ENCODE measurements at regions not wholly inside any gene's neighbourhood (a gene's known extent, or its start where the extent isn't known, plus 50 kb on each side); places are given as distances from the start of the nearest gene placed in this dataset.
"Not testable (repeated sequence)": the region's sequence is repeated elsewhere in the genome, so short reads cannot be mapped to it uniquely, and the experiment has no call there.

DNA sequence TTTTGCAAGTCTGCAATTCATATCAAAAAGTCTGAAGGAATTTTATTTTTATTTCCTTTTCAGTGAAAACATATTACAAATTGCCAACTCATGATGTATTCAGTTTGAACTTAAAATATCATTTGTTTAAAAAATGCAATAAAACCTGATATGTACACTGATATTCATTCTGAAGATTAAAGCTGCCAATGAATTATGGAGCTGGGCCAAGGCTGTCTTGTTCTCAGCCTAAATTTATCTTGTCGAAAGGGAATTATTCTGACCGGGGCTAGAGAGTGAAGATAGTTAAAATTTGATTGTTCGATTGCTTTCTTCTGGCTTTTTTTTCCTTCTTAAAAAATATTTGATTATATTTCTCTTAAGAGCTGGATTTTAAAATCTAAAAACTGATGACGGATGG is 54.0 kb upstream of the RBFOX1 start:
- H3K36me3 Mint-ChIP-seq (ENCODE audit: insufficient read depth): no peaks in the 10 kb centered on the region
- no peaks in the 10 kb centered on the region for H3K27me3 Mint-ChIP-seq
- ATAC-seq (replicated peaks): no peak

DNA sequence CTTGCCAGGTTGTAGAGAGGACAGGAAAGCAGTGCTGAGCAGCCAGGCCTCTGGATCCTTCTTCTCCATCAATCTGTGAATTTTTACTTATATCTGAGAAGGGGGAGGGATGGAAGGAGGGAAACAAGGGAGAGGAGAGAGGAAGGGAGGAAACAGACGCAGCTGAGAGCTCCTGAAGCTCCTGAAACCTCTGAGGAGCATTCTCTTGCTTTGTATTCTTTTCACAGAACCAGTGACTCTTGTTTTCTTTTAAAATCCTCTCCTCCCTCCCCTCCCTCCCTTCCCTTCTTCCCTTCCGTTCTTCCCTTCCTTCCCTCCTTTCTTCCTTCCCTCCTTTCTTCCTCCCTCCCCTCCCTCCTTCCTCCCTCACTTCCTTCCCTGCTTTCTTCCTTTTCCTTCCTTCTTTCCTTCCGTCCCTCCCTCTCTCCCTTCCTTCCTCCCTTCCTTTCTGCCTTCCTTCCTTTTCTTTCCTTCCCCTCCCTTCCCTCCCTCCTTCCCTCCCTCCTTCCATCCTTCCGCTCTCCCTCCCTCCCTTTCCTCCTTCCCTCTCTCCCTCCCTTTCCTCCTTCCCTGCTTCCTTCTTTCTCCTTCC is 60.0 kb upstream of the RBFOX1 start:
- DNase-seq (no peak), ATAC-seq (replicated peaks) (no peak)
- H3K4me3 Mint-ChIP-seq: no peak overlapping the region

More for the DNA sequence above, 54.0 kb upstream of the RBFOX1 start:
- Mint-ChIP-seq H3K27ac (no peak overlapping the region), H3K9me3 (peaks cover 4 to 44% of the 10 kb centered on the region in 2 donors), H3K4me3 (no peak overlapping the region), H3K4me1 (ENCODE audit: low read depth in 2 of 2) (no peaks in the 10 kb centered on the region)
- no peak for DNase-seq

DNA sequence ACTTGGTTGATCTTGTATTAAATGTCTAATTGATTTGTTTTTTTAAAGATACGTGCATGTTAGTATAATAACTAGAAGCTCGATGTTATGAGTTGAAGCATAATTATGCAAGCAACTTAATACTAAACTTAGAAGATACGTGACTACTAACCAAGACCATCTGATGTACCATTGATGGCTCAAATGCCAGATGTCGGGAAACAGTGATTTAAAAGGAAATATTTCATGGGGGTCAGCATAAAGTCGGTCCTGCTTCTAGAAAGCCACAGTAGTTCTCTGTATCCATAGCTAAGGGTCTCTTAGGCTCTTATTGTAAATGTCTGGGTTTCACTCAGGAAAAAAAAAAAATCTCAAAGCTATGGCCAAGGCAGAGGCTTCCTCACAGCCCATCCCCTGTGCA is 61.2 kb upstream of the RBFOX1 start:
- DNase-seq: no peak
- H3K27ac Mint-ChIP-seq: no peak overlapping the region
- H3K4me3 Mint-ChIP-seq: no peak overlapping the region
- H3K9me3 Mint-ChIP-seq: peaks cover 4 to 14% of the 10 kb centered on the region in 2 donors
- no peaks in the 10 kb centered on the region for H3K36me3 Mint-ChIP-seq (ENCODE audit: insufficient read depth)
- no peak for ATAC-seq (replicated peaks)
- no peaks in the 10 kb centered on the region for H3K4me1 Mint-ChIP-seq (ENCODE audit: low read depth in 2 of 2)
- no peaks in the 10 kb centered on the region for H3K27me3 Mint-ChIP-seq

More for the DNA sequence above, 60.0 kb upstream of the RBFOX1 start:
- Mint-ChIP-seq H3K4me1 (ENCODE audit: low read depth in 2 of 2) (no peaks in the 10 kb centered on the region), H3K9me3 (peaks cover 4 to 14% of the 10 kb centered on the region in 2 donors), H3K27me3 (no peaks in the 10 kb centered on the region), H3K36me3 (ENCODE audit: insufficient read depth) (no peaks in the 10 kb centered on the region), H3K27ac (no peak overlapping the region)

DNA sequence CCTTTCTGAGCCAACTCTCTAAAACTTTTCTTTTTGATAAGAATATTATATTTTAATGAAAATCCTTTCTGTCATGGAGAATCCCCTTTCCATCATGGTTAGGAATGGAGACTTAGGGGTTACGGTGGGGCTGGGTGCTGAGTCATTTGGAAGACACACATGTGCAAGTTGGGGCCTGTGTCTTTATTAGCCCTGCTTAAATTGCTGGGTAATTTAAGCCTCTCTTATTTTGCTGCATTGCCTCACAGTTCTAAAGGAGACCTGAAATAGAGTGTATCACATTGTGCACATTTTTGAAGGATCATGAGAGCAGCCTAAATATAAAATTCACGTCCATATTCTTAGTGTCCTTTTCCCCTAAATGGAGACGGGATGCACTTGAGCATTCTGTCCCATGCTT is 61.8 kb upstream of the RBFOX1 start:
- Mint-ChIP-seq H3K27ac (no peak overlapping the region), H3K4me1 (ENCODE audit: low read depth in 2 of 2) (no peaks in the 10 kb centered on the region)

DNA sequence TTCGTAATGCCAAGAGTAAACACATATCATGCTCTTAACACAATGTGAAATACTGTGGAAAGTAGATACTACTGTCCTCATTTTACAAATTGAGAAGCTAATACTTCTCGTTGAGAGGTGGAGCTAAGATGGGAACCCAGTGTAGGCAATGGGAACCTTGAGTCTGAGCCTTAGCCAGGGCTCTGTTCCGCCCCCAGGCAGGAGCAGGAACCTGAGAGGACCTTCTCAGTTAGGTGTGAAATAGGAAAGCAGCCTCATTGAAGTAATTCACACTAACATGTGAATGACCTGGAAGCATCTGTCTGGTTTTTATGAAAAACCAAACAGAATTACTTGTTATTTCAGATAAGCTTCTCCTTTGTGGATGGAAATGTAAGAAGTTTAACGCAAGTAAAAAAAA is 62.6 kb upstream of the RBFOX1 start:
- peaks cover 6 to 26% of the 10 kb centered on the region in 2 donors for H3K9me3 Mint-ChIP-seq
- H3K4me3 Mint-ChIP-seq: no peak overlapping the region
- H3K27me3 Mint-ChIP-seq: no peaks in the 10 kb centered on the region
- no peaks in the 10 kb centered on the region for H3K36me3 Mint-ChIP-seq (ENCODE audit: insufficient read depth)
- H3K27ac Mint-ChIP-seq: no peak overlapping the region
- H3K4me1 Mint-ChIP-seq (ENCODE audit: low read depth in 2 of 2): no peaks in the 10 kb centered on the region
- no peak for ATAC-seq (replicated peaks)
- no peak for DNase-seq

More for the DNA sequence above, 61.8 kb upstream of the RBFOX1 start:
- ATAC-seq (replicated peaks) (no peak), DNase-seq (no peak)
- Mint-ChIP-seq H3K27me3 (no peaks in the 10 kb centered on the region), H3K9me3 (peaks cover 4 to 21% of the 10 kb centered on the region in 2 donors), H3K36me3 (ENCODE audit: insufficient read depth) (no peaks in the 10 kb centered on the region), H3K4me3 (no peak overlapping the region)

DNA sequence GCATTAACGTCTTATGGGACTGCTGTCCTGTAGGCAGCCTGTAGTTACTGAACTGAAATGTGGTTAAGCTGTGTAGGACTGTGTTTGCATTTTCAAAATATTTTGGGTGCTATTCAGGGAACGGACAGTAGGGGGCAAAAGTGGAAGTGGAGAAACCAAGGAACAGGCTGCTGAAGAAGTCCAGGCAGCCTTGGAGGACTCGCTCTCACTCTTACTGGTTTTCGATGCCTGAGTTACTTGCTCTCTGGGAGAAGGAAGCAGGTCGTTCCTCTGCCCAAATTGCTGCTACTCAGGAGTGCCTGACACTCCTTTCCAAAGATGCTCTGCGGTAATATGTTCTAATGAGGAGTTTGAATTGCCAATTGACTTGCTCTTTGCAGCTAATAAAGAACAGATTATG is 64.5 kb upstream of the RBFOX1 start:
- Mint-ChIP-seq H3K4me3 (no peak overlapping the region), H3K27me3 (no peaks in the 10 kb centered on the region), H3K36me3 (ENCODE audit: insufficient read depth) (no peaks in the 10 kb centered on the region), H3K27ac (no peak overlapping the region), H3K9me3 (peaks cover 5 to 23% of the 10 kb centered on the region in 2 donors), H3K4me1 (ENCODE audit: low read depth in 2 of 2) (no peaks in the 10 kb centered on the region)
- no peak for DNase-seq
- ATAC-seq (replicated peaks): no peak

DNA sequence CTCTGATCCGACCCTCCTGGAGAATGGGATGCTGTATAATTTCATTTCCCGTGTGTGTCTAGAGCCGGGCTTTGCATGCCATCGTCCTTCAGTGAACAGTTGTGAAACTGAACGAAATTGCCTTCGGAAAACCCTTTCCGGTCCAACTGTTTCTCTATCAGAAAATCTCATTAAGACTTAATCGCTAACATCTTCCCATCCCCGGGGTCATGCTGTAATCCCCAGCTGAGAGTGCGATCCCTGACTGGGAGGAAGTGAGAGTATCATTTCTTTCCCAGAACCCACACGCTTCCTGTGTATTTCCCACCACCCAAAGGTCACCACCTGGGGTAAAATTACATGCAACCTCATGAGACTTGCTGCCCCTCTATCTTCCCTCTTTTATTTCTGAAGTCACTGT is 75.6 kb upstream of the RBFOX1 start:
- ATAC-seq (replicated peaks) (no peak), DNase-seq (no peak)
- Mint-ChIP-seq H3K27ac (no peak overlapping the region), H3K4me3 (no peak overlapping the region), H3K4me1 (ENCODE audit: low read depth in 2 of 2) (no peaks in the 10 kb centered on the region), H3K36me3 (ENCODE audit: insufficient read depth) (no peaks in the 10 kb centered on the region), H3K27me3 (no peaks in the 10 kb centered on the region), H3K9me3 (peaks cover 23 to 24% of the 10 kb centered on the region in 2 donors)

DNA sequence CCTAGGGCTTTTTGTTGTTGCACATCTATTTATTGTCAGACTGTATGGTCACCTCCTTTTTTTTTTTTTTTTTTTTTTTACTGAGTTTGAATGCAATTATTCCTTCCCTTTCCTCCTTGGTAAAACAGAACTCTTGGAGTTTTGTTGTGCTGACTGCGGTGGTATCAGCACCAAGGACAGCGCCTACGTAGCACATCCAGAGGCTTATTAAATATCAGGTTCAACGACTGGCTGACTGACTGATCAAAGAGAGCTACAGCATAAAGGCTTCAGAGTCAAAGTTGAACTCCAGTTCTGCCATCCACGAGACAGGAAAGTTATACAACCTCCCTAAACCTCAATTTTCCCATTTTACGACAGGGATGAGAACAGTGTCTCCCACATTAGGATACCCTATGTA is 86.1 kb upstream of the RBFOX1 start:
- peaks cover 4 to 8% of the 10 kb centered on the region in 2 donors for H3K9me3 Mint-ChIP-seq
- no peaks in the 10 kb centered on the region for H3K27me3 Mint-ChIP-seq
- no peaks in the 10 kb centered on the region for H3K36me3 Mint-ChIP-seq (ENCODE audit: insufficient read depth)
- H3K27ac Mint-ChIP-seq: no peak overlapping the region
- no peak overlapping the region for H3K4me3 Mint-ChIP-seq
- no peaks in the 10 kb centered on the region for H3K4me1 Mint-ChIP-seq (ENCODE audit: low read depth in 2 of 2)
- ATAC-seq (replicated peaks): no peak
- no peak for DNase-seq

DNA sequence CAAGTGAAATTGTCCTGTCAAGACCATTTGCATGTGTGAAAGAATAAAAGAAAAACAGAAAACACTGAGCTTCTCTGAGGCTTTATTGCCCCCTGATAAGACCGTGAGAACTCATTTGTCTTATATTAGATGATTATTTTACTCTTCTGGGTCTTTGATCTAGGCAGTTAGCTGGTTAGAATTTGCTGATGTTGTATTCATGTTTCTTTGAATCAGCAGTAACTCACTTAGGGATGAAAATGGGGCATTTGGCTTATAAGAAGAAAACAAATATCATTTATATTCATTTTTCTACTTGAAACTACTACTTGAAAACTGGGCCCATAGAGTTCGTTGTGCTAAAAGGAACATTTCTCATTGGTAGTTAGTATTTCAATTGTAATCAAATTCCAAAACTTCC is 93.1 kb upstream of the RBFOX1 start:
- H3K4me3 Mint-ChIP-seq: no peak overlapping the region
- ATAC-seq (replicated peaks) (no peak), DNase-seq (no peak)
- H3K36me3 Mint-ChIP-seq (ENCODE audit: insufficient read depth): no peaks in the 10 kb centered on the region
- H3K9me3 Mint-ChIP-seq: peaks cover 4 to 9% of the 10 kb centered on the region in 2 donors
- no peak overlapping the region for H3K27ac Mint-ChIP-seq
- no peaks in the 10 kb centered on the region for H3K4me1 Mint-ChIP-seq (ENCODE audit: low read depth in 2 of 2)
- H3K27me3 Mint-ChIP-seq: no peaks in the 10 kb centered on the region

DNA sequence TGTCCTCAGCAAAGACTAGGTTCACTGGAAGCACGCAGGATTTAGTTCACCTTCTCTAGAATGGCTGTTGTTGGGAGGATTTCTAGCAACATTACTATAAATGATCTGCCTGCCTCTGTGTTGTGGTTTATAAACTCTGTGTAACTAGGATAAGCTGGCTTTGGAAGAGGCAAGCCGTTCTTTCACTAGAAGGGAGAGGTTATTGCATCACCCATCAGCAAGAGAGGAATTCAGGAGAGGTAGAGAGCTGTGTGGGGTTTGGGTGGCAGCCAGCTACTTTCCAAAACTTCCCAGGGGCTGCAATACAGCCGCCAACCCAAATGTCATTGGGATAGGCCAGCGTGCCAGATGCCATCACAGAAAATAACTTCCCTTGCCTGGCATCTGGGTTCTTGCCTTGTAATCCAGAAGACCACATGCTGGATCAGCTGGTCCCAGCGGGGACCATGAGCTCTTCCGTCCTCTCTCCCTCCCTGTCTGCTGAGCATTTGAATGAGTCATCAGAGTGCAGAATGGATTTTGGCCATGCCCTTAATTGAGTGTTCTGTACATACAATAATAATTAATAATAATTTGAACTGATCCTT is 95.7 kb upstream of the RBFOX1 start:
- H3K9me3 Mint-ChIP-seq: peaks cover 12 to 25% of the 10 kb centered on the region in 2 donors
- no peaks in the 10 kb centered on the region for H3K36me3 Mint-ChIP-seq (ENCODE audit: insufficient read depth)
- no peaks in the 10 kb centered on the region for H3K4me1 Mint-ChIP-seq (ENCODE audit: low read depth in 2 of 2)
- no peak for DNase-seq
- H3K27ac Mint-ChIP-seq: no peak overlapping the region
- H3K4me3 Mint-ChIP-seq: no peak overlapping the region
- H3K27me3 Mint-ChIP-seq: no peaks in the 10 kb centered on the region
- ATAC-seq (replicated peaks): no peak

DNA sequence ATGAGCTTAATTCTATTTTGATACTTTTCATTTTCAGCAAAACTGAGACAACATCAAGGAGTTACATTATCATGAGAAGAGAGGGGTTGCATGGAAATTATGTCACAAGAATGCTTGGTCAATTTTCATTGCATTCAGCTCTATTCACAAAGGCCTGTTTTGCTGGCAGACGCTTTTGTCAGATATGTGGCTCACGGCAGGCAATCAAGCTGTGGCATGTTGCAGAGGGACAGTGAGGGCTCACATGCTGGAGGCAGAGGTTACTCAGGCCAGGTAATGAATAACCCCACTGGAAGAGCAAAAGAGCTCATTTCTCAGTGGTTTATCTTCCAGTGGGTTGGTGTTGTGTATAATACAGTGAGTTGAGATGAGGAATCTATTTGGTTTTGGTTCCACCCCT is 98.7 kb upstream of the RBFOX1 start:
- Mint-ChIP-seq H3K4me3 (no peak overlapping the region), H3K4me1 (ENCODE audit: low read depth in 2 of 2) (no peaks in the 10 kb centered on the region), H3K27me3 (no peaks in the 10 kb centered on the region), H3K9me3 (peaks cover 17 to 30% of the 10 kb centered on the region in 2 donors), H3K36me3 (ENCODE audit: insufficient read depth) (no peaks in the 10 kb centered on the region), H3K27ac (no peak overlapping the region)
- ATAC-seq (replicated peaks) (no peak), DNase-seq (no peak)

DNA sequence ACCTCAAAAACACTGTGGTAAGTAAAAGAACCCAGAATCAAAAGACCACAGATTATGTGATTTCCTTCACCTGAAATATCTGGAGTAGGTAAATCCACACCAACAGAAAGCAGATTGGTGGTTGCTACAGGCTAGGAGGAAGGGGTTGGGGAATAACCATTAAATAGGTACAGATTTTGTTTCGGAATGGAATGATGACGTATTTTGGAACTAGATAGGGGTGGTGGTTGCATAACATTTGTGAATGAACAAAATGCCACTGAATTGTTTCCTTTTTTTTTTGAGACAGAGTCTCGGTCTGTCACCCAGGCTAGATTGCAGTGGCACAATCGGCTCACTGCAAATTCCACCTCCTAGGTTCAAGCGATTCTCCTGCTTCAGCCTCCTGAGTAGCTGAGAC is 100.9 kb upstream of the RBFOX1 start:
- Mint-ChIP-seq H3K27ac (no peak overlapping the region), H3K9me3 (peaks cover 18 to 42% of the 10 kb centered on the region in 2 donors), H3K27me3 (no peaks in the 10 kb centered on the region), H3K4me1 (ENCODE audit: low read depth in 2 of 2) (no peaks in the 10 kb centered on the region), H3K4me3 (no peak overlapping the region), H3K36me3 (ENCODE audit: insufficient read depth) (no peaks in the 10 kb centered on the region)
- DNase-seq (no peak), ATAC-seq (replicated peaks) (no peak)

DNA sequence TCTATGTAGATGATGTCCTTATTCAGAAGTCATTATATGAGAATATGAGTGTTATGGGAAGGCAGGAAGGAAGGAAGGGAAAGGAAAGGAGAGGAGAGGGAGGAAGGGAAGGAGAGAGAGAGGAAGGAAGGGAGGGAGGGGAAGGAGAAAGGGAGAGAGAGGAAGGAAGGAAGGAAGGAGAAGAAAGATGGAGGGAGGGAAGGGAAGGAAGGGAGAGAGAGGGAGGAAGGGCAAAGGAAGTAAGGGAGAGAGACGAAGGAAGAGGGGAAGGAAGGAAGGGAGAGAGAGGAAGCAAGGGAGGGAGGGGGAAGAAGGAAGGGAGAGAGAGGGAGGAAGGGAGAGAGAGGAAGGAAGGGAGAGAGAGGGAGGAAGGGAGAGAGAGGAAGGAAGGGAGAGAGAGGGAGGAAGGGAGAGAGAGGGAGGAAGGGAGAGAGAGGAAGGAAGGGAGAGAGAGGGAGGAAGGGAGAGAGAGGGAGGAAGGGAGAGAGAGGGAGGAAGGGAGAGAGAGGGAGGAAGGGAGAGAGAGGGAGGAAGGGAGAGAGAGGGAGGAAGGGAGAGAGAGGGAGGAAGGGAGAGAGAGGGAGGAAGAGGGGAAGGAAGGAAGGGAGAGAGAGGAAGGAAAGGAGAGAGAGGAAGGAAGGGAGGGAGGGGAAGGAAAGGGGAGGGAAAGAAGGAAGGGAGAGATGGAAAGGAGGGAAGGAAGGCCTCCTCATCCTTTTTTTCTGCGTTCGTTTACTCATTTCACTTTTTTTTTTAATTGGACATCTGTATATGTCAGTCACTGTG is 103.0 kb upstream of the RBFOX1 start:
- not testable (repeated sequence) for H3K36me3 Mint-ChIP-seq (ENCODE audit: insufficient read depth); DNase-seq; ATAC-seq (replicated peaks); H3K4me1 Mint-ChIP-seq (ENCODE audit: low read depth in 2 of 2); H3K4me3 Mint-ChIP-seq; H3K27me3 Mint-ChIP-seq; H3K27ac Mint-ChIP-seq
- peaks cover 18 to 42% of the 10 kb centered on the region in 2 donors for H3K9me3 Mint-ChIP-seq

DNA sequence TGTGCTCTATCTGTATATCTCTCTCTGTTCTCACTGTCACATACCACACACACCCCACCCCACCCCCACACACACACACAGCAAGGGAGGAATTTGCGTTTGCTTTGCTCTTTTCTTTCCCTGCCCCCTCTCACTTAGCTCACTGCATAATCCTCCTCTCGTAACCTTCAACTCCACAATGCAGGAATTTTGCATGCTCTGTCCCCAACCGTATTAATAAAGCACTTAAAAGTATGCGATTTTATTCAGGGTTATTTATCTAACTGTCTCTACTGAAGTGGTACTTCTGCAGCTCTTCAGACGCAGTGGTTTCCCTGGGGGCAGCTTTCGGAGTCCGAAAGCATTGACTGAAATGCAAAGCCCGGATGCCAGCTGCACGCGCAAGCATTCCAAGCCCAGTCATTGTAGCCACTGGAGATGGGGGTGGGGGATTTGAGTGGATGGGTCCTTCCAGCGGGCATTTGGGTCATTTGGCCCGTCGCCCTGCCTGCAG is 105.4 kb upstream of the RBFOX1 start:
- ATAC-seq (replicated peaks) (no peak), DNase-seq (no peak)
- Mint-ChIP-seq H3K4me3 (no peak overlapping the region), H3K36me3 (ENCODE audit: insufficient read depth) (no peaks in the 10 kb centered on the region), H3K9me3 (peaks cover 7 to 25% of the 10 kb centered on the region in 2 donors), H3K27me3 (no peaks in the 10 kb centered on the region), H3K4me1 (ENCODE audit: low read depth in 2 of 2) (no peaks in the 10 kb centered on the region), H3K27ac (no peak overlapping the region)
